ENCODE measurements at regions not wholly inside any gene's neighbourhood (a gene's known extent, or its start where the extent isn't known, plus 50 kb on each side); places are given as distances from the start of the nearest gene placed in this dataset.

DNA sequence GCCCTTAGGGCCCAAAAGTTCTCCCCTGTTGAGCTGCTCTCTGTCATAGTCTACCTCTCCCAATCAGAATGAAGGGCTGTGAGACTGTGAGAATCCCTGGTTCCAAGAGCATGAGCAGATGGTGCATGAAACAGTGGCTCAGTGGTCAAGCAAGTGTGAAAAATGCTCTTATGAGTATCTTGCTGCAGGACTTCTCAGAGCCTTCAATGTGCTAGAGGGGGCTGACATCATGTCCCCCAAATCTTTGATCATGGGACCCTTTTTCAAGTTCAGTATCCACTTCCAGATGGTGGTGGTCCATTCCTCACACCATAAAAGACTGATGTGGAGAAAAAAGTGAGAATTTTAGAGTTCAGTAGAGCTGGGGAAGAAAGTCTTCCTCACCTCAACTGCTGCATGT, 265.3 kb upstream of the HABP2 start:
- DNase-seq (ENCODE audit: low read depth) = no peak

DNA sequence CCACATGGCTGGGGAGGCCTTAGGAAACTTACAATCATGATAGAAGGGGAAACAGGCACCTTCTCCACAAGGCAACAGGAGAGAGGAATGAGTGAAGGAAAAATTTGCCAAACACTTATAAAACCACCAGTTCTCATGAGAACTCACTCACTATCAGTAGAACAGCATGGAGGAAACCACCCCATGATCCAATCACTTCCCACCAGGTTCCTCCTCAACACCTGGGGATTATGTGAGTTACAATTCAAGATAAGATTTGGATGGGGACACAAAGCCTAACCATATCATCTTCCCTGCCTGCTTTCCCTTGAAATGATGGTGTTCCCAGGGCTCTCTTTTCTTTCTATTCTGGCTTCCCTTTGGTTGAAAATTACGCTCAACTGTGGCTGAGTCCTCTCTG, 262.7 kb upstream of the HABP2 start:
- no peak for DNase-seq (ENCODE audit: low read depth)

DNA sequence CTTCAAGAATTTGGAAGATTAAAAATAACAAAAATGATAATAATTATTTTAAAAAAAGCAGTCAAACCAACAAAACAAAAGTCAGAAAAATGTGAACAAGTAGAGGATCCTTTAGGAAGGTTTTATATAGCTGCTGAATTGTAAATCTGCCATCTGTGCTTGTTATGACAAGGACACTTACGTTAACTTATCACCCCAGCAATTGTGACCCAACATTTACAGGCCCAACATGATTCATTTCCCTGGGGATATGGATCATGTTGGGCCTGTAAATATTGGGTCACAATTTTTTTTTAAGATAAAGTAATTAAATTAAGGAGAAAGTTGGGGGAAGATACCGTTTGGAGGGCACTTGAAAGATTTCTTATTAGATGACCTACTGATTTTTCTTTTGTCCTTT, 261.4 kb upstream of the HABP2 start:
- DNase-seq (ENCODE audit: low read depth) = no peak

DNA sequence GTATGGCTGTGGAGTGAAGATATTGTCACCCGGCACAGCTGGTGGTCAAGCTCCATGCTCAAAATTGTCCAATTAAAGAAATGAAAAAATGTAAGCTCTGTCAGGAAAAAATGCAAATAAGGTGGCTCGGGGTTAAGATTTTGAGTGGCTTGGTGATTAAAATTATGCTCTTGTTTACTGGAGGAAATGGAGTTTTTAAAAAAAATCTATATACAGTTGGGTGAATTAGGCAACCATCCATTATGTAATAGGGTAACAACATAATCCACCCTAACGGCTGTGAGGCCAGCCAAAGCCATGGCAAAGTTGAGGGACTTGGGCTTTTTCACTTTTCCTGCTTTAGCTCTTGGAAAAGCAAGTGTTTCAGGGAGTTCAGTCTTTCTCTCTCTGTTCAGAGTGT, 260.8 kb upstream of the HABP2 start:
- no peak for DNase-seq (ENCODE audit: low read depth)

DNA sequence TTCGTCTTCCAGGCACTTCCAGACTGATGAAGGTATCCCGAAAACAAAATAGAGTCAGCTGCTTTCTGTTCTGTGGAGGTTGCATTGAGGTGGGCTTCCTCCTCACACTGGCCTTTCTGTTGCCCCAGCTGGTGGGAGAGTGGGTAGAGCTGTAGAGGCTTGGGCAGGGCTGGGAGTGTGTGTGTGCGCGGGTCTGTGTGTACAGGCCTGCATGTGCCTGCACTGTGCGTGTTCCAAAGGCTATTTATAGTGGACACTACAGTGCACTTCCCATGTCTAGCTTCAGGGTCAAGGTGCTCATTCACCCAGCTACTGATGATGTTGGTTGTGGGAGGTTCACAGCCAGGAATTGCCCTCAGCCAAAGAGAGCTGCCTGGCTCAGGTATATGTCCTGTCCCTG, 260.1 kb upstream of the HABP2 start:
- no peak for DNase-seq (ENCODE audit: low read depth)

DNA sequence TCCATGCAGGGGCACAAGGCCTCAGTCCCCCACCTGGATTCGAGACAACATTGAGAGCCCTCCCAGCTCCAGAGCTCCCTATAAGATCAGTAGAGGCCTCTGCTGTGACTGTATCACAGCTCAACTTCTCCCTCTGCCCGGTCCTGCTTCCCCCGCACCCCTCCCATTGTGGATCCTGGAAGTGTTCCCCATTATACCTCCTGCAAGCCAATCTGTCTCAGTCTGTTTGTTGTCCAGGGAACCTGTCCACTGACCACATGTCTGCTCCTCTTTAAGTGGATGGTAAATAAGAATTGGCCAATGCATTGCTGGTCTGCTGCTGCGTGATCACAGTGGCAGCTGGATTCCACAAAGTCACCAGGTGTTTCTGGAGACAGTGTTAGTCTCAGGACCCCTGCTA, 259.7 kb upstream of the HABP2 start:
- no peak for DNase-seq (ENCODE audit: low read depth)

DNA sequence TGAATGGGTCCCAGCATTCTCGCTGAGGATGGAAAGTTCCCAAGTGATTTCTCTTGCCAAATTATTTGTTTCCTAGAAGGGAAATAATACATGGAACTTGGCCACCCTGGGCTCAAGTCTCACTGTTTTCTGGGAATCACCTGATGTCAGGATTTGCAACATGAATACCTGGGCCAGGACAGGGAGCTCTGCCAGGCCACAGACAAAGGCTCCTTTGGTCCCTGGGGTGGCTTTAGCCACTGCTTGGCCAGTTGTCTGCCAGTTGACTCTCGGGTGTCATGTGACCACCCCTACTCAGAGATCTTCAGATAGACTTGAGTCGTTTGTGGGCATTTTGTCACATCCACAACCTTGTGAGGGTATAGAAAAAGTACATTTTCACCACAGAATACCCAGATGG, 258.0 kb upstream of the HABP2 start:
- DNase-seq (ENCODE audit: low read depth) = no peak

DNA sequence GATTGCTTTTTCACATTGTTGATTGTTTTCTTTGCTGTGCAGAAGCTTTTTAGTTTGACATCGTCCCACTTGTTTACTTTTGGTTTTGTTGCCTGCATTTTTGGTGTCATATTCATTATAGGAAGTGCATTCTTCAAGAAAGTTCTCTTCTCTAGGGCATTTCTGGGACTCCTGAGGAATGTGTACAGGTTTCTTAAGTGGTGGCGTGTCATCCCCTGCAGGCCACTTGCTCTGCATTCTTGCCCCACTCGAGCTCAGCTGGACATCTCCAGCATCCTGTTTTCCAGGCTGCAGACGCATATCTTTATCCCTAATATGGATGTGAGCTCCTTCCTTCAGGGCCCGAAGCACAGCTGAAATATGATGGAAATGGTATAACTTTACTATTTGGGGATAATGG, 255.6 kb upstream of the HABP2 start:
- DNase-seq (ENCODE audit: low read depth) = no peak

DNA sequence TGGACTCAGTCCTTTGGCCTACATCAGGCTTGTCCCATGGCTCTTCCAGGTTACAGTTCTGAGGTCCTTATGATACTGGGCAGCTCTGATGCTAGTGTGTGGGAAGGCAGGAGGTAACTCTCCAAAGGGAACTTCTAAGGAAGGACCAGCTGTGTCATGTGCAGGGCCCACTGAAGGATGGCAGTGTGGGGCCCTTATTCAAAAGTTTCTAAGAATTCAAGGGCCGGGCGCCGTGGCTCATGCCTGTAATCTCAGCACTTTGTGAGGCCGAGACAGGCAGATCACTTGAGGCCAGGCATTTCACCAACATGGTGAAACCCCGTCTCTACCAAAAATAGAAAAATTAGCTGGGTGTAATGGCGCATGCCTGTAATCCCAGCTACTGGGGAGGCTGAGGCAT, 254.2 kb upstream of the HABP2 start:
- no peak for DNase-seq (ENCODE audit: low read depth)

DNA sequence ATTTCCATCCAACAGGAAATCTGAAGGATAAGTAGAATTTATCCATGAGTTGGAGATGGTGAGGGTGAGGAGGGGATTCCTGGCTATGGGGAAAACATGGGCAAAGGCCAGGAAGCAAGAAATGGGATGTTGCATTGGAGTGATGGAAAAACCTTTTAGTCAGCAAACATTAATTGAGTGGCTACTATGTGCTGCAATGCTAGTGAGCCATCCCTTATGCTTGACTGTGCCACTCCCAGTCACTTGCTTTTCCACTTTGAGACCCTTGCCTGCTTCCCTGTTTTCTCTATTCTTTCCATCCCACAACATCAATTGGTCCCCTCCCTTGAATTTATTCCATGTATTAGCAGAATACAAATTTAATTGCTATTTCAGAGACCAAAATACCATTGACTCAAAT, 252.7 kb upstream of the HABP2 start:
- no peak for DNase-seq (ENCODE audit: low read depth)

DNA sequence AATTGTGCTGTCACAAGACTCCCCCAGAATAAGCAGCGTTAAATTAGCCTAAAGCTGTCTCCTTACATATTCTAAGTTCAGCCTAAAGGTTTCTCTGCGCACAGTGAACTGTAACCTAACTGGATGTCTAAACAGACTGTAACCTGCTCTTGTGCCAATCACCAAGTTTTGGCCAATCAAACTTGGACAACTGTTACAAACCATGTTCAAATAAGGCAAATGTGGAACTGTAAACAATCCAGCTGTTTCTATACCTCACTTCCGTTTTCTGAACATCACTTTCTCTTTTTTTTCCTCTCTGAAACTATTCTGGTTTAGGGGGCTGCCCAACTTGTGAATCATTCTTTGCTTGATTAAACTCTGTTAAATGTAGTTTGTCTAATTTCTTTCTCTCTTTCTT, 252.2 kb upstream of the HABP2 start:
- no peak for DNase-seq (ENCODE audit: low read depth)

DNA sequence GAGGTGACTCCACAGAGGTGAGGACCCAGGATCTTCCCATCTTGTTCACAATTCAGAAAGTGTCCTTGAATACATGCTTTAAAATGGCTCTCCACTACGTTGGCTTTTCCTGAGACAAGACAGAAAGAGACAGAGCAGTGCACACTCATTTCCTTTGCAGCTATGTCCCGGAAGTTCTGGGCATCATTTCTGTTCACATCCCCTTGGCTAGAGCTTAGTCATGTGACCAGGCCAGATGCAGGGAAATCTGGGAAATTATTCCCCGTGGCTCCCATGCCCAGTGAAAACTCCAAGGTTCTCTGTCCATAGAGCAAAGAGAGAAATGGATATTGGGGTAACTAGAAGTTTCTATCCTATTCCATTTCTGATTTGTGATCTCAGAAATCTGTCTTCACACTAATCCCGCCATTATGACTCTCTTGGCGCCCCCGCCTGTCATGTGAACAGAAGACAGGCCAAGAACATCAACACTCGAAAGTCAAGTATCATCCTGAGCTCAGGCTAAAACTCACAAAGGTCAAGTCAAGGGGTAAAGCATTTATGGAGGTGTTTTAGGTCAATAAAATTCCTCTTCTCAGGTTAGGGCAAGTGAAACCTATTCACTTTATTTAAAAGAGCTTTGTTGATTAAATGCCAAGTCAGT, 251.4 kb upstream of the HABP2 start:
- DNase-seq (ENCODE audit: low read depth) = no peak

DNA sequence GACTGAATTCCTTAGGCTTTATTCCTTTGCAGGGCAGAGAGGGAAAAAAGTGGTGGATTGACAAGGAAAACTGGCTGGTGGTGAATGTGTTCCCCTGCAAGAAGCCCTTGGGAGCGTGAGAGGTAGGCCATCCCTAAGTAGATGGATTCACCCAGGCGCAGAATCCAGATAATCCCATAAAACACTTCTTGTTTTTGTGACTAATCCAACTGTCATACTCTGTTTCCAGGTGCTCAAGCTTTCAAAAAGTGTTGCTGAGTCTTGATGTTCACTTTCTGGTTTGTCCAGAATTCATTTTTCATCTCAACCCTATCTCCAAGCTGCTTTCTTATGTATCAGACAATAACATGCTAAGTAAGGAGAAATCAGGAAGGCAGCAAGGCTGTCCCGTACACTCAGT, 250.8 kb upstream of the HABP2 start:
- no peak for DNase-seq (ENCODE audit: low read depth)

DNA sequence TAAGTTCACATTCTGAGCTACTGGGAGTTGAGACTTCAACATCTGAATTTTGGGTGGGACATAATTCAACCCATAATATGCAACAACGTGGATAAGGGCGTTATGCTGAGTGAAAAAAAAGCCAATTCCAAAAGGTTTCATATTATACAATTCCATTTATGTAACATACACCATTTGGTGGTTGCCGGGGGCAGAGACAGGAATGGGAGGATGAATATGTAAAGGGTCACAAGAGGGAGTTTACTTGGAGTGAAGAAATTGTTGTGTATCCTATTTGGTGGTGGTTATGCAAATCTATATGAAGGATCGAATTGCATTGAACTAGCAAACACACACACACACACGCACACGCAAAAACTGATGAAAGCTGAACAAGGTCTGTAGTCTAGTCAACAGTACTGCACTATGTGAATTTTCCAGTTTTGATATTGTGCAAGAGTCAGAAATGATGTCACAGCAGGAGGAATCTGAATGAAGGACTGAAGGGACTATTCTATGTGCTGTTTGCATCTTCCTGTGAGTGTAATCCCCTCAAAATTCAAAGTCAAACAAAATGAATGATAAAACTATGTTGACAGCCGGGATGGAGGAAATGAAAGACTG, 249.2 kb upstream of the HABP2 start:
- DNase-seq (ENCODE audit: low read depth) = no peak

DNA sequence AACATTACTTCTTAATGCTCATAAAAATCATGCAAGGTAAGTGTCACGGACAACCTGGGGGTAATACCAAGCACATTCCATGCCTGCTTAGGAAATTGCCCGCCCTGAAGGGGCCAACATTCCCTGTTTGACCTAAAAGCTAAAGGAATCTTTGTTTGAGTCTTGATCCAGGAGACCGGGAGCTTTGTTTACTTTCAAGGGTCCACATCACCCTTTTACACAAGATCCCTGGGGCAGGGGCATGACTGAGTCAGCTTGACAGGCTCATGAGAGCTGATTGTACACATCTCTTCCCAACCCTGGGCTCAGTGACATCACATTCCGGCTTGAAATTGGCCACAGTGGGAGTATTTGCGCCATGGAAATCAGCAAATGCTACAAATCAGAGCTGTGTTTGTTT, 248.1 kb upstream of the HABP2 start:
- DNase-seq (ENCODE audit: low read depth) = no peak

DNA sequence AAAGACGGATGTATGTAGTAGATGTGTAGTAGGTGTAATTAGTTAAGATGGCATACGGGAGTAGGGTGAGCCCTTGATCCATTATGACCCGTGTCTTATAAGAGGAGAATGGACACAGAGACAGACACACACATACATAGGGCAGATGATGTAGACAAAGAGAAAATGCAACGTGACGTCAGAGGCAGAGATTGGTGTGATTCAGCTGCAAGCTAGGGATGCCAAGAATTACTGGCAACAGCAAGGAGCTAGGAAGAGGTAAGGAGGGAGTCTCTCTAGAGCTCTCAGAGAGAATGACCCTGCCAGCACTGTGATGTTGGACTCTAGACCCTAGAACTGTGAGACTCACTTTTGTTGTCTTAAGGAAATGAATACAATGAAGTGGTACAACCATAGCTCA, 247.0 kb upstream of the HABP2 start:
- no peak for DNase-seq (ENCODE audit: low read depth)

DNA sequence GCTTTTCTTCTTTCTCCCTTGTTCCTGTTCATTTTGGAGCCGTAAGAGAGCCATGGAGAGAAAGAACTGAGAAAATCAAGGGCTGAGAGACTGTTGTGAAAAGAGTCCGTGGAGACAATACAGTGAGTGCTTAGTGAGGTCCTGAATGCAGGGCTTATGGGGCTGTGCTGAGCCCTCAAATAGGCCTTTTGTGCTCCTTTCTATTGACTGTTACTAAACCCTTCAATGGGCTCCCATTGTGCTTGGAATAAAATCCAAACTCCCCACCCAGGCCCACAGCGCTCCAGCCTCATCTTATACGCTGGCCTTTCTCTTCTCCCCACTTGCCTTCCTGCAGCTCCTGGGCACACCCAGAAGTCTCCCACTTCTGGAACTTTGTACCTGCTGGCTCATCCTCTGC, 243.1 kb upstream of the HABP2 start:
- no peak for DNase-seq (ENCODE audit: low read depth)

DNA sequence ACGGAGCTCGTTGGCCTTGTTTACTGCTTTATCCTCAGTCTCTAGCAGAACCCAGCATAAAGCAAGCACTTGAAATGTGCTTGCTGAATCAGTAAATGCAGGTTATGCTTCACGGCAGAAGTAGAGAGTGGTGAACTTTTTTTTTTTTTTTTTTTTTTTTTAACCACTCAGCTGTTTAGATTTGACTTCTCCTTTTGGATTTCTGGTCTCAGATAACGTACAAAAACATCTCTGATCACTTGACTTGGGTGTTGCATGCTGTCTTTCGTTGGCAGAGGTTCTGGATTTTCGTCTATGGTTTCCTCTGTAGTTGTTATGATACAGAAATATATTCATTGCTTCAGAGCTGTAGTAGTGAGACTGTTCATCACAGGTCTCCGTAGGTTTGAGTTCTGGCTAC, 242.5 kb upstream of the HABP2 start:
- no peak for DNase-seq (ENCODE audit: low read depth)

DNA sequence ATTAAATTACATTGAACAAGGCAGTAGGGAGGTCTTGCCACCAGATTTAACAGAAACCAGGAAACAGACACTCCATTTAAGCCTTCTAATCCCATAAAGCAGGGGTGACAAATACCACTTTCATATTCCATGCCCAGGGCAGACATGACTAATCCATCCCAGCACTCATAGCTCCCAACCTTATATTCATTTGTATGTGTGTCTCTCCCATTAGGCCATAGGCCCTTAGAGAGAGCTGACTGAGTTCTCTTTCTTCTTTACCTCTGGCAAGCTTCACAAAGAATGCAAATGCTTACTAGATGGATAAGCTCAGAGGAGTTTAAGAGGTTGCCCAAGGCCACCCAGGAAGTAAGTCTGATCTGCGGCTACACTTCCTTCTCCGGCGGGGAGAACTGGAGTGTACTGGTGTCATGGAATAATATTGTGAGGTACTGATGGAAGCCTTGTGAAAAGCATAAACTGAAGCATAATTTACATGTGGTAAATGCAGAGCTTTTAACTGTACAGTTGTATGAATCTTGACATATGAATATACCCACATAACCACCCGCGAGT, 239.7 kb upstream of the HABP2 start:
- no peak for DNase-seq (ENCODE audit: low read depth)

DNA sequence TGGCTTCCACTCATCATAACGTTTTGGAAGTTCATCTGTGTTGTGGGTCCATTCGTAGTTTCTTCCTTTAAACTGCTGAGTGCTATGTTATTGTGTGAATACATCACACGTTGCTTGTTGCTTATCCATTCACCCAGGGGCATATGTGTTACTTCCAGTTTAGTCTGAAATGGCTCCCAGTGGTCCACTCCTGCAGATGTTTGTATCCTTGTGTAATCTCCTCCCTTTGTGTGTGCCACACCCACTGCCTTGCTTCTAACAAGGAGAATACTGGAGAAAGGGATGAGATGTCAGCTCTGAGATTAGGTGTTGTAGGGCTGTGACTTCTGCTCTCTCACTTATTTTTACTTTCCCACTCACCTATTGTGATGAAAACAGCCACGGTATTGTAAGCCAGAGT, 239.1 kb upstream of the HABP2 start:
- DNase-seq (ENCODE audit: low read depth) = no peak

DNA sequence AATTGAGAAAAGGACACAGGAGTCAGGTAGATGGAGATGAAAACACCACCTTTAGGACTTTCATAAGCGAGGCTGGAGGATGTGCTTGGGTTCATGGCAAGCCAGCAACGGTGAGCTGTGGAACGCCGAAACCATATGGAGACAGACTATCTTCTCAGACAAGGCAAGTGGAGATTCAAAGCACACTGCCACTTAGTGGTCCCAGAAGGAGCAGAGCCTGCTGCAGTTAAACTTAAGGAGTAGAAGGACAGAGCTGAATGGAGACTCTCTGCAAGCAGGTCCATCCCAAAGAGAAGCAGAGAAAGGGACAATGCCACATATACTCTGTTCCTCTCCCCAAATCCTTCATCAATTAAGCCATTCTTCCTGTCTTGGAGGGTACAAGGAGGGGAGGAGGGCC, 236.3 kb upstream of the HABP2 start:
- no peak for DNase-seq (ENCODE audit: low read depth)

DNA sequence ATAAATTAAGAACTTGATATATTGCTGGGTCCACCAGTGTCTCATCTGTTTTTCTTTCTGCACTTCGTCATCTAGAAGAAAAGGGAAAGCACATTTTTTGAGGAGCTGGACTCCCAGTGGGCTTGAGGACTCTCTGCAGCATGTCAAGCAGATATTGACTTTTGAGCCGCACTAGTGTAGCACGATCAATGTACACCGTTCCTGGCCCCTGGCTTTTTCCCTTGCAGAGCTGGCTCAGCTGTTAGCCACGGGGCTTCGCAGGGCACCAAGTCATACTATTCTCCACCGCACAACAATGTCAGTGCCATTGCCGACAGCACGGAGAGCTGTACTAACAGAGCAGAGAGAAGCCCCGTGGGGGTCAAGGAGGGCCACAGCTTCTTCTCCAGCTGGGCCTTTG, 235.4 kb upstream of the HABP2 start:
- DNase-seq (ENCODE audit: low read depth) = no peak

DNA sequence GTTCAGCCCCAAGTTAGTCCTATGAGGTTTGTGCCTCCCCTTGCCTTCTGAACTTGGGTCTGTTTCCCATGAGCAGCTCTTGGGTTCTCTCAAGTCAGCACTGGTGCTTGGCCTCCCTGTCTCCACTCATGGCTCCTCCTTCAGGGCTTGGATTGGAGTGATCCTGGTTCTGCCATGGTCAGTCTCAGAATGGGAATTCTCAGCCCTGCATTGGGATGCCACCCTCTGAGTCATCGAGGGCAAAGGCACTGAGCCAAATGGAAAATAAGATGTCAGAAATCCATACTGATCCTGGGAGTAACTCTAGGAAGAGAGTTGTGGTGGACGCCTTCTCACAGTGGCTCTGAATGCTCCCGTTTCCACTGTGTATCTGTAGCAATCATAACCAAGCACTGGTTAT, 233.4 kb upstream of the HABP2 start:
- DNase-seq (ENCODE audit: low read depth) = no peak

DNA sequence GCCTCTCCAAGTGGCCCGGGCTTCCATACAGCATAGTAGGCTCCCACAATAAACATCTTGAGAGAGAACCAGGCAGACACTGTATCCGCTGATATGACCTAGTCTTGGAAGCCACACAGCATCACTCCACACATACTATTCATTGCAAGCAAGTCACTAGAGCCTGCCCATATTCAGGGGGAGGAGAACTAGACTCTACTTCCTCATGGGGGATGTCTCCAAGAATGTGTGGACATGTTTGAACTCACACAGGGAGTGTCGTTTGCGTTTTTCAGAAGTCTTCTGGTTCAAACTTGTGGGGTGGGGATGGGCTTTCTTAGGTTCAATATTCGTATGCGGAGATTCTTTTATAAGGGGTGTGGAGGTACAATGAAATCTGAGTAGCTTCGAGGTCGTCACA, 232.6 kb upstream of the HABP2 start:
- DNase-seq (ENCODE audit: low read depth) = no peak
